SHP77 treated with DMSO at 0.1 percent for 48 hours (cell line): ENCODE measurements at regions not wholly inside any gene's neighbourhood (a gene's known extent, or its start where the extent isn't known, plus 50 kb on each side); places are given as distances from the start of the nearest gene placed in this dataset.
"Not testable (repeated sequence)": the region's sequence is repeated elsewhere in the genome, so short reads cannot be mapped to it uniquely, and the experiment has no call there.

Source experiments
- DNase-seq: peaks from one replicate; lab custom pipeline; 2025; lab: John Stamatoyannopoulos, UW

DNA sequence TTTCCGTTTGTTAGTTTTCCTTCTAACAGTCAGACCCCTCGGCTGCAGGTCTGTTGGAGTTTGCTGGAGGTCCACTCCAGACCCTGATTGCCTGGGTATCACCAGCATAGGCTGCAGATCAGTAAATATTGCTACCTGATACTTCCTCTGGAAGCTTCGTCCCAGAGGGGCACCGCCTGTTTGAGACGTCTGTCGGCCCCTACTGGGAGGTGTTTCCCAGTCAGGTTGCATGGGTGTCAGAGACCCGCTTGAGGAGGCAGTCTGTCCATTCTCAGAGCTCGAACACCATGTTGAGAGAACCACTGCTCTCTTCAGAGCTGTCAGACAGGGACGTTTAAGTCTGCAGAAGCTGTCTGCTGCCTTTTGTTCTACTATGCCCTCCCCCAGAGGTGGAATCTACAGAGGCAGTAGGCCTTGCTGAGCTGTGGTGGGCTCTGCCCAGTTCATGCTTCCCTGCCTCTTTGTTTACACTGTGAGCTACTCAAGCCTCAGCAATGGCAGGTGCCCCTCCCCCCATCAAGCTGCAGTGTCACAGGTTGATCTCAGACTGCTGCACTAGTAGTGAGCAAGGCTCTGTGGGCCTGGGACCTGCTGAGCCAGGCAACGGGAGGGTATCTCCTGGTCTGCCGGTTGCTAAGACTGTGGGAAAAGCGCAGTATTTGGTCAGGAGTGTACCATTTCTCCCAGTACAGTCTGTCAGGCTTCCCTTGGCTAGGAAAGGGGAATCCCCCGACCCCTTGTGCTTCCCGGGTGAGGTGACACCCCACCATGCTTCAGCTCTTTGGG is 74.4 kb upstream of the TOP3B start:
- DNase-seq, result not testable (repeated sequence)

GRCh38 chr22:22052548-22053139 is 70.1 kb upstream of the TOP3B start:
- not testable (repeated sequence) for DNase-seq

- not testable (repeated sequence) for DNase-seq
Observed at GRCh38 chr22:22051032-22051431, 68.4 kb upstream of the TOP3B start.

- no peak for DNase-seq
Observed at GRCh38 chr22:22050141-22050775, 67.7 kb upstream of the TOP3B start.

- no peak for DNase-seq
Observed at GRCh38 chr22:22049684-22050083, 67.1 kb upstream of the TOP3B start.

DNA sequence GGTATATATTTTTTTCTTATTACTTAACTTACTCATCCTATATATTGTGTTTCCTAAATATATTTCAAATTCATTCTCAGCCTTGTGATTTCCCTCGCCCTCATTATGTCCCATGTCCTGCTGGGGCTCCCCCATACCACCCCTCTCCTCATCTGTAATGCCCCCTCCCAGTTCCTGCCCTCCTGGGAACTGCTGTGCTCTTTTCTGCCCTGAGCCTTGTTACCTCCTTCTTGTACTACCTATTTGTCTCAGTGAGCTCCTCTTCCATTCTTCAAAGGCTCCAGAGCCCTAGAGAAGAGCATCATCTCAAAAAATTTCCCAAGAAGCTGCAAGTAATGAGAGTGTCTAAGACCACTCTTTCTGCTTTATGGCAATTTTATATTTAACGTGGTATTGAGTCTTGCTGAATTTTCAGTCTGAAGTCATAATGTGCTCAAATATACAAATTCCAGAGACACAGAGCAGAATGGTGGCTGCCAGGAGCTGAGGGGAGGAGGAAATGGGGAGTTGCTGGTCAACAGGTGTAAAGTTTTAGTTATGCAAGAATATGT is 66.5 kb upstream of the TOP3B start:
- DNase-seq, result no peak

- no peak for DNase-seq
Observed at GRCh38 chr22:22048318-22048942, 65.8 kb upstream of the TOP3B start.

DNA sequence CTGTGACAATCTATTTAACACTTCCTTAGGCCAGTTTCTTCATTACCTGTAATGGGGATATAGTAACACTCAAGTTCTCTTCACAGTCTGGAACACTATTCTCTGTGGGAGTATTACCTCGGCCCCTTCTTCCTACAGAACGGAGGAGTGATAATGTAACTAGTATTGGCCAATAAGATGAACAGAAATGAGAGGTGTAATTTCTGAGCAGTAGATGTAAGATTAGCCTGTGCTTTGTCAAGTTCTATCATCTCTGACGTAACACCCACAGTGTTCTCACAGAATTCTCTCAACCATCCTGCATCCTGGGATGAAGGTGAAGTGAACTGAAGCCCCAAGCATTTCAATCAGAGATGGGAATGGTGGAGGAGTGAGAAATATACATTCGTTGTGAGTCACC is 65.2 kb upstream of the TOP3B start:
- no peak for DNase-seq

GRCh38 chr22:22047266-22047665 is 64.7 kb upstream of the TOP3B start:
- DNase-seq, result no peak

GRCh38 chr22:22046370-22046769 is 63.8 kb upstream of the TOP3B start:
- no peak for DNase-seq

DNA sequence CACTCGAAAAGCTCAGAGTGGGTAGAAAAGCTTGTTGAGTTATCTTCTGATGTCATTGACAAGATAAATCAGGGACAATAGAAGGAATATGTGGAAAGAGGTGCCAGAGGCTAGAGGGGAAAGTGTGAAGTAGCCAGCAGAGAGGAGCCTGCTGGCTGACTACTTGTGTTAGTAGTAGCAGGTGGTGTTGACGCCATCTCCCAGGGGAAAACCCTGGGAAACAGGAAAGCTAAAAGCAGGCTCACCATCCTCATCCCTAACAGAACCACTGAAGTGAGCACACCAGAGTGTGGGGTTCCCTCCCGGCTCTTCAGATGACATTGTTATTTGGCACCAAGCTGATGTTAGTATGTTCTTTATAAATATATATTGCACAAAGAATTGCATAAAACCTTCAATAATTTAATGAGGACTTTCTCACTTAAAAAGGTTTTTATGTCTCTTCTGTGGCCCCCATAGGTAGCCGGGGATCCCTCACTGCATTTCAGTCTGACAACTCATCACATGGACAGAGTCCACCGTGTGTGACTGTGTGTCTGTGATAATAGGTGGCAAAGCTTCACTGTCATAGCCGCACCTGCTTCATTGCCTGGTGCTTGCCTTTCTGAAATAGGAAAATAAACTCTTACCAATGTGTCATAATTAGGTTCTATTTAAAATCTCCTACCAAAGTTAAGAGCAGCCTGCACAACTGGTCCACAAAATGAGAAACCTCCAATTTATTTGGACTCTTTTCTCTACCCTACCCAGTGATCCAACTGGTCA is 63.2 kb upstream of the TOP3B start:
- DNase-seq, result no peak

DNA sequence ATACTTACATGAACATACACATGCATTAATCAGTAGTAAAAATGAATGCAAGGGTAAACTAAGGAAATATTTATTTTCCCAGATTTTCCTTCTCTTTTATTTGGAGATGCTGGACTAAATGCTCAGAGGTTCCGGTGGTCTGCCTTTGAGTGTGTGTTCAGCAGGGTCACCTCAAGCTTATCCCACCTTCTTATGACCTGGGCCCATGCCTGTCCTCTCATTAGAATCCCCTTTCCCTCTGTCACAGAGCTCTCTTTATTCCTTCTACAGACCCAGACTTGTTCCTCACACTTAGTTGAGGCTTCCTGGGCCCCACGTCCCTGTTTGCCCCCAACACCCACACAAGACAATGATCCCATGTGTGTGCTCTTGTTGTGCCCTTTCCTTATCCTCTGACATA is 61.6 kb upstream of the TOP3B start:
- no peak for DNase-seq

DNA sequence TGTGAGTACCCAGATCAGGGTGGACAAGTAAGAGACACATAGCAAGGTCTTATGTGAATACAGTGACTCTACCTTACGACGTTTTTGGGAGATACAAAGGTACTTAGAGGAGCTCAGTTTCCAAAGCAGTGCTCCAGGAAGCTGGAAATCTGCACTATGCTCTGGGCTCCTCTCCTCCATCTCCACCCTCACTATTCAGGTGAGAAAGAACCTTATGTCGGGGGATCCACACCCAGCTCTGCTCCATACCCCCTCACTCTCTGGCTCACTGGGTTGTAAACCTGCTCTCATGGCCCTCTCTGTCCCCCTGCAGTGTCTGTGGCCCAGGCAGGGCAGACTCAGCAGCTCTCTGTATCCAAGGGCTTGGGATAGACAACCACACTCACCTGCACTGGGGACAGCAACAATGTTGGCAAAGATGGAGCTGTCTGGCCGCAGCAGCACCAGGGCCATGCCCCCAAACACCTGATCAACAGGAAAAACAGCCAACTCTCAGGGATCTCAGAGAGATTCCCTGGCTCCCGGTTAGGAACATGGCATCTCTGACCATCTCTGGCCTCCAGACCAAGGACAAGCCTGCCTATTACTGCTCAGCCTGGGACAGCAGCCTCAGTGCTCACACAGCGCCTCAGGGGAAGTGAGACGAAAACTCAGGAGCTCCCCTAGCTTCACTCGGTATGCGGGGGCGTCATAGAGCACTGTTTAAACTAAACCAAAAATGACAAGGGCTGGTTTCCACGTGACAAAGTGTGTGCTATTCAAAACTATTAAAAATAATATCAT is 60.9 kb upstream of the TOP3B start:
- DNase-seq, result no peak

- DNase-seq, result no peak
Observed at GRCh38 chr22:22042599-22043295, 60.2 kb upstream of the TOP3B start.

DNA sequence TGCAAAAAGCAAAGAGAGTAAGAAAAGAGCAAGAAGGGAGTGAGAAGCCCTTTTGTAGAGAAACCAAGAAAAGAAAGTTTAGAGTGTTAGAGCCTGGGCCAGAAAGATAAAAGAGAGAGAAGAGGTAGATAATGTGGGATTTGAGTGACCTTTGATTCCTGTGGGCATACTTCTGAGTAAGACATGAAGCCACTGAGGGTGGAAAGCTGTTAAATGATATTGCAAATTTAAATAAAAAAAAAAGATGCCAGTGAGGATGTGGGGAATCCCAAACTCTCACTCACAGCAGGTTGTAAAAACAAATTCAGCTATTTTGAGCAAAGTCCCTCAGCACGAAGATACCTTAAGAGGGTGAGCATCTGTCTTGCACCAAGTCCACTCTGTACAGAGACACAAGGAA is 59.4 kb upstream of the TOP3B start:
- DNase-seq, result no peak

- no peak for DNase-seq
Observed at GRCh38 chr22:22040908-22041307, 58.3 kb upstream of the TOP3B start.

DNA sequence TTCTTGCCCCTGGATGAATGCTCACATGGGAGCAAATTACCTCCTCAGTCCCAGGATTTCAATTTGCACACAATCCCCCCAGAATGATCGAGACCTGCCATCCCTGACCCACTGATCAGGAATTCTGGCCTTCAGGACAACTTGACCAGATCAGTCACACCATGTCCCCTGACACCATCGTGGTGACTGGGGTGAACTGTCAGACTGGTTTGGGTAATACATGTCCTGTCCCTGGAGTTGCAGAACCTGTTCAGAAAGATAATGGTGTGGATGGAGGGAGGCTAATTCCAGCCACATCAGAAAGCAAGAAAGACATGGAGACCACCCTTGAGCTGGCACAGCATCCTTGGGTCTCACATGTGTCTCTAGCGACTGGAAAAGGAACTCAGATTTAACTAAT is 57.9 kb upstream of the TOP3B start:
- DNase-seq, result no peak

DNA sequence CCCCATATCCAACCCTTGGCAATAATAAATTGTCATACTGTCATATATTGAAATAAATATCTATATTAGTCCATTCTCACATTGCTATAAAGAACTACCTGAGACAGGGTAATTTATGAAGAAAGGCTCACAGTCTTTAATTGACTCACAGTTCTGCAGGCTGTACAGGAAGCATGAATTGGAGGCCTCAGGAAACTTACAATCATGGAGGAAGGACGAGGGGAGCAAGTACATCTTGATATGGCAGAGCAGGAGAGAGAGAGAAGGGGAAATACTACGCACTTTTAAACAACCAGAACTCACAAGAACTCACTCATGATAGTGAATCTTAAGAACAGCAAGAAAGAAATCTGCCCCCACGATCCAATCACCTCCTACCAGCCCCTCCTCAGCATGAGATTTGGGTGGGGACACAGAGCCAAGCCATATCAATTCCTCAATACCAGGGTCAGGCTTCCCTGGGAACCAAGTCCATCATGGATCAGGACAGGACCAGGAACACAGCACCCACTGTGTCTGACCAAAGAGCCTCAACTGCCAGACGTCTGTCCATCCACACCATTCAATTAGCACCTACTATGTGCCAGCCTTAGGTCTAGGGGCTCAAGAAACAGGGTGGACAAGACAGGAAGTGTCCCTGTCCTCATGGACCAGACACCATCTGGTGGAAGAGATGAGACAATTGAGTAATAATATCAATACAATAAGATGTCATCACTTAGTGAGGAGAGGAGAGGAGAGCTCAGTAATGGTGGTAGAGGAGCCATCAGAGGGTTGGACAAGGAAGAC is 56.9 kb upstream of the TOP3B start:
- no peak for DNase-seq

GRCh38 chr22:22038178-22038880 is 55.7 kb upstream of the TOP3B start:
- DNase-seq, result no peak
